GM12878 (cell line): ENCODE measurements at regions not wholly inside any gene's neighbourhood (a gene's known extent, or its start where the extent isn't known, plus 50 kb on each side); places are given as distances from the start of the nearest gene placed in this dataset.

Experiments
- ATAC-seq: fragments of 200-7000 bp; cut with Tn5 transposase; 3 replicates; pipeline ENCODE4 v1.9.1; 2020; ENCODE audit warnings: mild to moderate bottlenecking, moderate library complexity
- BruUV-seq: library from RNA; stranded (reverse); fragments of 400-500 nt; replicated peaks from 2 replicates; lab custom pipeline; 2021; lab: Mats Ljungman, UMichigan
- CTCF ChIA-PET: fragments of 300-600 bp; sonication (Branson Sonifier 250); formaldehyde crosslinking; extraction: SDS; loops from one replicate; lab custom pipeline; 2021; ENCODE audit warnings: inconsistent platforms; lab: Yijun Ruan, JAX
- POLR2A ChIA-PET: fragments of 350-600 bp; formaldehyde crosslinking; extraction: SDS; loops from one replicate; lab custom pipeline; 2021; ENCODE audit warnings: inconsistent platforms; lab: Charles Lee
- RAD21 ChIA-PET: fragments of 300-600 bp; sonication (Branson Sonifier 250); formaldehyde crosslinking; loops from one replicate; lab custom pipeline; 2023; ENCODE audit warnings: antibody characterized with exemption; ENCODE audit not compliant: unreplicated experiment; lab: Charles Lee
- SMC1A ChIA-PET: fragments of 300-600 bp; sonication (Branson Sonifier 250); formaldehyde crosslinking; loops from one replicate; lab custom pipeline; 2023; ENCODE audit not compliant: unreplicated experiment, uncharacterized antibody; lab: Charles Lee
- DNase-seq: peaks from one replicate; pipeline ENCODE4 v3.0.0-alpha.2; 2011; ENCODE audit warnings: low read depth, low spot score
- FAIRE-seq: peaks from 3 replicates; lab custom pipeline; 2011; peaks lifted over from hg19 to GRCh38; lab: Jason Lieb, UNC
- H2AFZ ChIP-seq: 2 replicates; pipeline ENCODE4 v1.6.0; 2011; ENCODE audit warnings: low read depth, low read length, control low read depth; ENCODE audit not compliant: control insufficient read depth
- H3K27ac ChIP-seq: 2 replicates; pipeline ENCODE4 v1.5.1; 2011; ENCODE audit warnings: control low read depth; ENCODE audit not compliant: control insufficient read depth, insufficient read depth
- H3K27me3 ChIP-seq, 2 experiments: replicated peaks in 1 of 2; 2 replicates each; pipeline versions ENCODE4 v1.6.0 to v1.6.1; 2011; ENCODE audit warnings: low read length in 1 of 2; ENCODE audit not compliant: control insufficient read depth in 2 of 2, insufficient read depth in 2 of 2
- H3K36me3 ChIP-seq, 2 experiments: 2 replicates each; pipeline ENCODE4 v1.5.1; 2011; ENCODE audit warnings: low read length in 1 of 2; ENCODE audit not compliant: control insufficient read depth in 2 of 2, insufficient read depth in 2 of 2
- H3K4me1 ChIP-seq: 2 replicates; pipeline ENCODE4 v1.6.1; 2011; ENCODE audit warnings: mild to moderate bottlenecking, low read length, moderate library complexity, mixed read lengths; ENCODE audit not compliant: control insufficient read depth, insufficient read depth
- H3K4me2 ChIP-seq: 2 replicates; pipeline ENCODE4 v1.6.0; 2011; ENCODE audit warnings: control low read depth; ENCODE audit not compliant: control insufficient read depth, insufficient read depth
- H3K4me3 ChIP-seq: fragments of 200-600 bp; sonication (generic); 2 replicates; pipeline ENCODE4 v1.5.1; 2016
- H3K79me2 ChIP-seq: 2 replicates; pipeline ENCODE4 v1.6.0; 2011; ENCODE audit warnings: low read length; ENCODE audit not compliant: control insufficient read depth, insufficient read depth
- H3K9ac ChIP-seq: 2 replicates; pipeline ENCODE4 v1.8.0; 2011; ENCODE audit warnings: low read length, control low read depth, mixed read lengths; ENCODE audit not compliant: control insufficient read depth, insufficient read depth
- H3K9me3 ChIP-seq: replicated peaks from 3 replicates; pipeline ENCODE4 v1.5.1; 2011; ENCODE audit warnings: mild to moderate bottlenecking, low read length; ENCODE audit not compliant: control insufficient read depth, insufficient read depth
- H4K20me1 ChIP-seq: 2 replicates; pipeline ENCODE4 v1.6.0; 2011; ENCODE audit not compliant: control insufficient read depth, insufficient read depth
- BHLHE40 ChIP-seq, 2 experiments: fragments of 450-650 bp in 1 of 2; IDR thresholded peaks; 2 replicates each; pipeline ENCODE4 v1.6.1; 2011 to 2017; ENCODE audit warnings: low read depth in 2 of 2, borderline replicate concordance in 1 of 2, improper control_type of control experiment in 1 of 2, low read length in 1 of 2, mild to moderate bottlenecking in 1 of 2
- ELK1 ChIP-seq: IDR thresholded peaks from 2 replicates; pipeline ENCODE4 v1.6.1; 2012; ENCODE audit warnings: low read depth, low read length, improper control_type of control experiment
- YBX1 ChIP-seq: fragments of 450-650 bp; IDR thresholded peaks from 2 replicates; pipeline ENCODE4 v1.6.1; 2016; ENCODE audit warnings: antibody characterized with exemption
- ZNF592 ChIP-seq: fragments of 450-650 bp; IDR thresholded peaks from 2 replicates; pipeline ENCODE4 v1.6.1; 2017; ENCODE audit warnings: mild to moderate bottlenecking, moderate library complexity
- ZZZ3 ChIP-seq: IDR thresholded peaks from 2 replicates; pipeline ENCODE4 v1.6.1; 2011; ENCODE audit warnings: low read depth; ENCODE audit not compliant: control insufficient read depth, insufficient read length
- WGBS: methylation state at CpG from one replicate; pipeline ENCODE4 v1.1.6; 2016; ENCODE audit warnings: low lambda C conversion rate; ENCODE audit not compliant: insufficient replicate concordance, insufficient coverage; ENCODE audit errors: missing lambda C conversion rate; 5-methylcytosine and 5-hydroxymethylcytosine counted together
- in situ Hi-C: fragments of 300-500 bp; cut with MboI; formaldehyde crosslinking; loops from 9 replicates; pipeline ENCODE4 v1.14.3; 2018; ENCODE audit warnings: mixed read lengths
- intact Hi-C: fragments of 100-400 bp; cut with micrococcal nuclease; formaldehyde crosslinking; loops from one replicate; pipeline ENCODE4 v1.14.2; 2022; ENCODE audit not compliant: unreplicated experiment

GRCh38 chr1:219273088-219273686, 99.5 kb downstream of the LYPLAL1 start (continued):
- no peak for TF ChIP-seq YBX1

DNA sequence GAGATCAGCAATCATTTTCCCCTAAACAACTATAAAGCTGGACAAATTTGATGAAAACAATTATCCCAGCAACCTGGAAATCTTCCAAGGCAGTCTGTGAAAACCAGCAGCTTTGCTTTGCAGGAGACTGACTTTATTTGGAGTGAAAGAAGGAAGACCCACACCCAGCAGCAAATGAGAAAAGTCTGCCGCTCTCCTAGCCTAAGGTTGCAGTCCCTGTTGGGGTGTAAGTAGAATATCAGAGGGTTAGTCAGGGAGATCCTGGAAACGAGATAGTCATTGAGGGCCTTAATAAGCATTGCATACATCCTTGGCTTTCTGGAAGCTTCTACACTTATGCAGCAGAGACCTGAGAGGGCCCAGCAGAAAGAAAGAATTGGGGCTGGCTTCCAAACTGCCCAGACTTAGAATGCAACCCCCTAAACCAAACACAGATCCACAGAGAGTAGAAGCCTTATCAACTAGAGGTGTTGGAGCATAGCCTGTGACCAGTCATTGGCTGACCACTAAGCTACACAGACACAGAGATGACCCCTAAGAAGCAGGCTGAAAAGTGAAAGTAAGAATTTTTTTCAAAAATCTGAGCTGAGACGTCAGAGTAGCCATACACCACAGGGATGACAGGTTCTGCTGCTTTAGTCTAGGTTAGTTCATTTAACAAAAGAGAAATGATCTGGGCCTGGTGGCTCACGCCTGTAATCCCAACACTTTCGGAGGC, 98.3 kb downstream of the LYPLAL1 start:
- Histone ChIP-seq H4K20me1 (no peaks in the 10 kb centered on the region), H3K79me2 (no peaks in the 10 kb centered on the region), H3K36me3 (no peaks in the 10 kb centered on the region), H3K27me3 (no peaks in the 10 kb centered on the region), H3K9me3 (no peaks in the 10 kb centered on the region), H3K9ac (no peak overlapping the region), H3K4me3 (no peak overlapping the region), H3K27ac (no peak overlapping the region), H3K4me1 (no peaks in the 10 kb centered on the region), H2AFZ (no peak overlapping the region), H3K4me2 (no peak overlapping the region)
- POLR2A ChIA-PET: no interaction called here
- BruUV-seq: no TSS peak
- FAIRE-seq: no peak
- TF ChIP-seq ELK1 (no peak), BHLHE40 (IDR thresholded peaks at IDR 0.05; ENCODE audit: borderline replicate concordance in 1 of 2, low read depth in 2 of 2, low read length in 1 of 2) (no peak), ZNF592 (no peak), ZZZ3 (no peak)
- SMC1A ChIA-PET: no interaction called here
- CTCF ChIA-PET: no interaction called here
- ATAC-seq: peak; percentile 79
- in situ Hi-C loops (no loop called here), intact Hi-C loops (no loop called here)
- RAD21 ChIA-PET: no interaction called here
- no peak for DNase-seq
- 70% methylated on average over 5 of the region's 5 CpGs for WGBS
